Right renal pelvis (tissue), 4 donors: ENCODE measurements at regions not wholly inside any gene's neighbourhood (a gene's known extent, or its start where the extent isn't known, plus 50 kb on each side); places are given as distances from the start of the nearest gene placed in this dataset.

ENCODE experiments used
- DNase-seq, 4 donors: peaks; one replicate each; pipeline ENCODE4 v3.0.0-alpha.2; 2013; ENCODE audit warnings: low read depth in 4 of 4, low spot score in 3 of 4, missing footprints in 1 of 4

DNA sequence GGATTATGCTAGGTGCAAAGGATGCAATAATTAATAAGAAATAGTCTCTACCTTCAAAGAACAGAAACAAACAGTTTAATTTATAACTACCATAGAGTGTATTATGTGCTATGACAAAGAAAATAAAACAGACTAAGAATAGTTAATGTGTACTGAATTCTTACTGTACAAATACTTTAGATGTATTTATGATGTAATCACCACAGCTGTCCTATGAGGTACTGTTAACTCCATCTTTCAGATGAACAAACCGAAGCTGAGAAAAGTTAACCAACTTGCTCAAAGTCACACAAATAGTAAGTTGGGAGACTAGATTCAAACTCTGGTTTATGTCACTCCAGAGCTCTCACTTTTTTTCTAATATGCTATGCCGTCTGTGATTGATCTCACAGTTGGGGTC, 77.0 kb upstream of the FGGY start:
- no peak for DNase-seq

DNA sequence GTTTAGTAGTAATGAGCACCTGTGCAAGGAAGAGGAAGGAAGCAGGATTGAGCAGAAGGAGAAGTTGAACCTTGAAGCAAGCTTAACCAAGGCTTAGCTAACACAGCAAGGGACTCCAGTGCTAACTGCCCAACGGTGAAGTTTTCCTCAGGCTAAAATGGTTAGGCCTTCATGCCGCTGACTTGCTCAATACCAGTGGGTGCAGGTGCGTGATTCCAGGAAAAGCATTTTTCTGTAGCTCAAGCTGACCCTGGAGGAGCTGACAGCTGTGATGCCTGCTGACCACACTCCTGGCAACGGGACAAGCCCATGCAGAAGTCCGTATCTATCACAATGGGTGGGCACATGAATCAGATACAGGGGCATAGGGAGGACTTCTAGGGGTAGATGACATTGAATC, 76.5 kb upstream of the FGGY start:
- DNase-seq, result no peak

- DNase-seq, result no peak
These were observed 73.7 kb upstream of the FGGY start for GRCh38 chr1:59223198-59223597.

GRCh38 chr1:59223989-59224634, 72.8 kb upstream of the FGGY start:
- no peak for DNase-seq

- DNase-seq, result no peak
These were observed 71.1 kb upstream of the FGGY start for GRCh38 chr1:59225594-59226316.

GRCh38 chr1:59229138-59229537, 67.8 kb upstream of the FGGY start:
- DNase-seq, result no peak

- DNase-seq, result no peak
These were observed 66.3 kb upstream of the FGGY start for GRCh38 chr1:59230622-59231021.

DNA sequence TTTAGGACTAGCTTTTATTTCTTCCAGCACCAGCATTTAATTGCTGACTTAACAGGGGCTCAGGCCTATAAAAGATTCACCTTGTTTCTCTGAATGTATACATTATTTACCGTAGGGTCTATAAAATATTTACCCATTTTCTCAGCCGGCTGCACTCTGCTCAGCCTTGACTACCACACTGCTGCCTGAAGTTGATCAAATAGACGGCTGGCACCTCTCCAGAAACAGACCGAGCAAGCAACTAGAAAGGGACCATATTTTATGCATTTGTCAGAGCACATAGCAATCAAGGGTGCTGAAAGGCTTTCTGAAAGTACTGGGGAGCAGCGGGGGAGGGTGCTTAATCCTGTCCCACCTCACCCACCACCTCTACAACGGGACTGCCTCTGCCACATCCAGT, 64.7 kb upstream of the FGGY start:
- DNase-seq, result peak in 3 of 4 donors; percentile 23 to 54 (median 33)

DNA sequence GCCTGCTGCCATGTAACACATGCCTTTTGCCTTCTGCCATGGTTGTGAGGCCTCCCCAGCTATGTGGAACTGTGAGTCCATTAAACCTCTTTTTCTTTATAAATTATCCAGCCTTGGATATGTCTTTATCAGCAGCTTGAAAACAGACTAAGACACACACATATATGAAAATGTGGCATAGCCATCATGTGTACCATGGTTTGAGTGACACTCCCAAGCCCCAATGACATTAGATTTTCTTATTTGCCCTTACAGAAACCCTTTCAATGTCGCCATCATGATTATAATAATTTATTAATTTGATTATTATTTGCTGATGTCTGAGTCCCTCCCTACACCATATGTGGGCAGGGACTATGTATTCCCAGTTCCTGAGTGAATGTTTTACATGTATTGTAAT, 63.5 kb upstream of the FGGY start:
- DNase-seq, result no peak

DNA sequence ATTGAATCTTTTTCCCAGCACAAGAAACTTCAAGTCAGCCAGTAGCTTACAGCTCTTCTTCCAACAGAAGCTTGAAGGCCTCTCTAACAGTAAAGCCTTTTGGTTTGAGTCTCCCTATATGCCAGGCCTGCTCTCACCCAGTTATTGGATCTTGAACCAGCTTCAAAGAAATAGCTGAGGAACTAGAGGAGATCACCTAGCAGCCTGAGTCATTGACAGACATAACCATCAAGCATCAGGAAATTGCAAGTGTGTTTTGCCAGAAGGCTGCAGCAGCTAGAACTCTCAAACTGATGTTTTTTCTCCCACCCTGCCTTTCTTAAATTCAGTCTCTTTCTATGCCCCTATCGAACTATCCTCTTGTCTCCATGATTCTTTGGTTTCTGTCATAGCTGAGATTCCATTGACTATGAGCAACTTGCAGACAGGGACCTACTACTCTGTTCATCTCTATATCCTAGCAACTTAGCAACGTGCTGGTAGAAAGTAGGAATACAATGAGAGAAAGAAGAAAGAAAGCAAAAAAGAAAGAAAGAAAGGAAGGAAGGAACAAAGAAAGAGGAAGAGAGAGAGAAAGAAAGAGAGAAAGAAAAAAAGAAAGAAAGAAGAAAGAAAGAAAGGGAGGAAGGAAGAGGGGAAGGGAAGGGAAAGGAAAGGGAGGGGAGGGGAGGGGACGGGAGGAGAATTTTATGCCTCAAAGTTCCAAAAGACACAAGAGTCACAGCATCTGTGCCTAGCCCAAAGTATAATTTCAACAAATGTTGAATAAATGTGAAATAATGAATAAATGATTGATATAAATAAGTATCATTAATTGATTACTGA, 60.0 kb upstream of the FGGY start:
- DNase-seq, result no peak

GRCh38 chr1:59237900-59238299, 59.0 kb upstream of the FGGY start:
- no peak for DNase-seq

GRCh38 chr1:59238333-59238934, 58.5 kb upstream of the FGGY start:
- no peak for DNase-seq

- DNase-seq, result no peak
These were observed 57.9 kb upstream of the FGGY start for GRCh38 chr1:59238993-59239392.

DNA sequence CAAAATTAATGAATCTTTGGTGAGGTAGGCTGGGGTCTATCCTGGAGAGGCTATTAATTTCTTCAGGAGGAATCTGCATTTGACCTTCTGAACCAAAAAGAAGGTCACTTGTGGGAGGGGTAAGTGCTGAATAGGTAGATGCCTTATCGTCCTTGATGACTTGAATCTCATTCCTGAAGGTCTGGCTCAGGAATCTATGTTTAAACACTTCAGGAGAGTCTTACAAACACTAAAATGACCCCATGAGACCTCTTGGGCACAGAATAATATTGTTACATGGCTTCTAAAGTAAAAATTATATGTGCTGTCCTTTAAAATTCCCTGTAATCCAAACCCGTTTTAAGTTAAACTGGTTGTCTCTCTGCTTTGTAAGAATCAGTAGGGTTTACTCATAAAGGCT, 55.0 kb upstream of the FGGY start:
- DNase-seq, result no peak

DNA sequence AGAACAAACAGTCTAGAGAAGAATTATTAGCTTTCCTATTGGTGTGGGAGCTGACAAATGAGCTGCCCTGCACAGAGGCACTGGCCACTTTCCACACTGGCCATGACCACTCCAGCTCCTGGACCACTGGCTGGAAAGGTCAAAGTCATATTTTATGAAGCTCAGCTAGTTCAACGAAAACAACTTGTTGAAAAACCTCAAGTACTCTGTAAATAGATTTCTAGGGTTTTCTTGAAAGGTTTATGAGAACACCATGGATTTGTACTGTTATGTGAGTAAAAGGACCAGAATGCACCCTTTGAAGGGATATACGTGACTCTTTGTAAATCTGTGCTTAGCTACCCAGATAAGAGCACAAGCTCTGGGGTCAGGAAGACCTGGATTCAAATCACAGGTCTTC, 54.5 kb upstream of the FGGY start:
- DNase-seq, result no peak

DNA sequence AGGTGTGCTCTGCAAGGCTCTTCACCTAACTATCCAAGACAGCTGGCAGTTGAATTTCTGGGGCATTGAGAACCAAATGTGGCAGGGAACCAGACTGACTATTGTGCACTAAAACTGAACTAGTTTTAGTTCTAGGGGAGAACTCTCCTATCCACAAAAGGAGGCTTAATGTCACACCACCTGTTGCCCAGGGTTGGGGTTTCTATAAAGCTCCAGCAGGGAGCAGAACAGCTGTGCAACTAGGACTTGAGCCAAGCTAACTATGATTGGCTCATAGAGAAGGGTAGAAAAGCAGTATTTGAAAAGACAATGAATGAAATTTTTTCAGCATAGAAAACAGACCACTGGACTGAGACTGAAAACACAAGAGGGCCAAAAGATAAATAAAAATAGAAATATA, 53.3 kb upstream of the FGGY start:
- DNase-seq, result no peak

DNA sequence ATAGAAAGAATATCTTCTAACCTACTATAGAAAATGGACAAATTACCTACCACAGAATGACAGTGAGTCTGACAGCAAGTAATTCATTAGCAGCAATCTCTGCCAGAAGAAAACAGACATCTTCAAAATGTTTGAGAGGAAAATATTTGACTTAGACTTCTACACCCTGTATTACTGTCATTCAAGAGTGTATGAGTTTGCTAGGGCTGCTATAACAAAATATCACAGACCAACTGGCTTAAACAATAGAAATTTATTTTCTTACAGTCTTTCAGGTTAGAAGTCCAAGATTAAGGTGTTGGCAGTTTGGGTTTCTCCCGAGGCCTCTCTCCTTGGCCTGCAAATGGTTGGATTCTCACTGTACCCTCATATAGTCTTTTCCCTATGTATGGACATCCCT, 52.9 kb upstream of the FGGY start:
- no peak for DNase-seq

DNA sequence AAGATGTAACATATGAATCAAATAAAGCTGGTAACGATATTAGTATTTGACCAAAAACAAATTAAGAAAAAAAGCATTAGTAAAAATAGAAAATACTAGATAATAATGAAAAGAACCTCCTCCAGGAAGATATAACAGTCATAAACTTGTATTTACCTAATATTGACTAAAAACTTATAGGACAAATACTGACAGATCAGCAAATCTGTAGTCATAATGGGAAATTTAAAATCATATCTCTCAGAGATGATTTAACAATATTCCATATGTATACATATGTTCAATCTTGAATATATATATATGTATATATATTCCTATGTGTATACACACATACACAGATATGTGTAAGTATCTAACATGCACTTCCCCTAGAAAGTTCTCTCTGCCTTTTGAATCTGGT, 52.0 kb upstream of the FGGY start:
- no peak for DNase-seq
